ENCODE measurements at regions not wholly inside any gene's neighbourhood (a gene's known extent, or its start where the extent isn't known, plus 50 kb on each side); places are given as distances from the start of the nearest gene placed in this dataset.

DNA sequence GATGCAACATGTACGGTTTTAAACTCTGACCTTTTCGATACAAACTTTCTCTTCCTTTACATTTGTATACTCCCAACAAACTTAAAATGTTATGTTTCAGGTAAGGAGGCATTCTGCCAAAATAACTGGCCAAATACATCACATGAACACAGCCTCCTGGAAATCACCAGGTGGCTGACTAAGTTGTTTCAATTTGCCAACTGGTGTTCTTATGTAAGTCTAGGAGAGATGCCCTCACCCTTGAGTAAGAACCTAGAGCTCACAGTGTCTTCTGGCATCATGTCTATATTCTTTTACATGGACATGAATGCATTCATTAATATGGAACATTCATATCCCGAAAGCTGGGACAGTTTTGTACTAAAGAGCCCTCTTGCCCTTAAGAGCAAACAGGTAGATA is 341.1 kb upstream of the NR2F2 start:
- no peak overlapping the region for H3K27ac ChIP-seq (ENCODE audit: low read depth, low read length)
- H3K36me3 ChIP-seq (ENCODE audit: control insufficient read depth in 2 of 4, insufficient read depth in 4 of 4, low read length in 3 of 4): no peaks in the 10 kb centered on the region
- H3K23me2 ChIP-seq (ENCODE audit: low read depth, low read length): no peaks in the 10 kb centered on the region; the same call in 1 of the 2 replicates
- H2AFZ ChIP-seq (ENCODE audit: low read length): no peak overlapping the region
- H4K91ac ChIP-seq (replicated peaks; ENCODE audit: insufficient read length, low read length): no peak overlapping the region
- no peak overlapping the region for H3K23ac ChIP-seq (ENCODE audit: insufficient read length)
- H3K79me2 ChIP-seq (ENCODE audit: control insufficient read depth in 1 of 2, insufficient read depth in 2 of 2, low read length in 2 of 2): no peaks in the 10 kb centered on the region
- no peak overlapping the region for H2BK20ac ChIP-seq (ENCODE audit: low read length)
- no peaks in the 10 kb centered on the region for H4K20me1 ChIP-seq (replicated peaks in 1 of 2; ENCODE audit: control insufficient read depth in 1 of 2, insufficient read depth in 2 of 2, low read length in 2 of 2)
- no peak overlapping the region for H3K18ac ChIP-seq (ENCODE audit: extremely low read depth, low read length)
- DNase-seq (ENCODE audit: low read depth in 1 of 2, low spot score in 2 of 2) (no peak), FAIRE-seq (no peak)
- H3K9me3 ChIP-seq (ENCODE audit: insufficient read depth in 2 of 2, low read depth in 1 of 2, low read length in 1 of 2): no peaks in the 10 kb centered on the region
- no peak overlapping the region for H2BK12ac ChIP-seq (ENCODE audit: low read depth, low read length)
- no peak overlapping the region for H4K5ac ChIP-seq (ENCODE audit: insufficient read length, low read depth, low read length)
- H3K56ac ChIP-seq (replicated peaks; ENCODE audit: insufficient read length, low read depth, low read length): no peak overlapping the region
- H2BK5ac ChIP-seq (ENCODE audit: low read depth, low read length): no peak overlapping the region
- H2AK5ac ChIP-seq (ENCODE audit: low read depth, low read length): no peak overlapping the region
- H3K4ac ChIP-seq (replicated peaks; ENCODE audit: insufficient read length, low read depth, low read length): no peak overlapping the region
- no peaks in the 10 kb centered on the region for H3K27me3 ChIP-seq (replicated peaks in 1 of 4; ENCODE audit: control insufficient read depth in 3 of 4, extremely low read depth in 1 of 4, insufficient read depth in 3 of 4, low read length in 3 of 4)
- no peaks in the 10 kb centered on the region for H3K79me1 ChIP-seq (ENCODE audit: low read depth, low read length)
- H3K4me2 ChIP-seq (ENCODE audit: insufficient read depth in 1 of 2, low read depth in 2 of 2, low read length in 2 of 2): no peak overlapping the region
- no peak overlapping the region for H3K9ac ChIP-seq (replicated peaks in 1 of 4; ENCODE audit: extremely low read depth in 1 of 4, low read depth in 3 of 4, low read length in 3 of 4)
- 92% methylated on average over 3 of the region's 3 CpGs; no CpG with 5 or more reads in 1 of the 2 experiments for WGBS, 2 experiments (ENCODE audit: extremely low coverage in 1 of 2, insufficient coverage in 1 of 2, insufficient read length in 1 of 2, insufficient replicate concordance in 2 of 2, low coverage in 1 of 2, low lambda C conversion rate in 2 of 2, missing lambda C conversion rate in 1 of 2)
- H3K14ac ChIP-seq (ENCODE audit: insufficient read length): no peak overlapping the region
- no peak overlapping the region for H4K8ac ChIP-seq (ENCODE audit: extremely low read depth, insufficient read depth, low read length)
- ChIA-PET POLR2A (ENCODE audit: partially characterized antibody) (no interaction called here), CTCF (ENCODE audit: partially characterized antibody) (no interaction called here)
- H3K4me1 ChIP-seq (replicated peaks in 1 of 4; ENCODE audit: control insufficient read depth in 3 of 4, insufficient read depth in 4 of 4, low read length in 3 of 4): peaks cover 0 to 7% (median 0%) of the 10 kb centered on the region in 4 experiments; a peak in 2 of 7 replicates
- H3K4me3 ChIP-seq (ENCODE audit: extremely low read depth in 1 of 4, insufficient read depth in 2 of 4, low read depth in 3 of 4, low read length in 4 of 4): no peak overlapping the region
- H2BK120ac ChIP-seq (replicated peaks; ENCODE audit: low read depth, low read length): no peak overlapping the region
- no peak overlapping the region for H2BK15ac ChIP-seq (ENCODE audit: low read length)
- TF ChIP-seq CEBPB (IDR thresholded peaks at IDR 0.05; ENCODE audit: low read depth, low read length) (no peak), PHF8 (conservative IDR thresholded peaks at IDR 0.05; ENCODE audit: low read depth, low read length) (no peak), BCL11A (IDR thresholded peaks at IDR 0.05; ENCODE audit: low read depth in 2 of 2, low read length in 2 of 2) (no peak), SIN3A (conservative IDR thresholded peaks at IDR 0.05 in 1 of 2, IDR thresholded peaks at IDR 0.05 in 1 of 2; ENCODE audit: low read depth in 1 of 2, low read length in 2 of 2) (no peak), SUZ12 (IDR thresholded peaks at IDR 0.05; ENCODE audit: low read length) (no peak), CBX5 (IDR thresholded peaks at IDR 0.05; ENCODE audit: low read depth, low read length) (no peak), RNF2 (IDR thresholded peaks at IDR 0.05; ENCODE audit: borderline replicate concordance, low read depth, low read length, missing control alignments, poor library complexity, severe bottlenecking) (no peak), RBBP5 (IDR thresholded peaks at IDR 0.05; ENCODE audit: borderline replicate concordance, low read depth, low read length) (no peak), POU5F1 (IDR thresholded peaks at IDR 0.05; ENCODE audit: low read depth, low read length) (no peak), BRCA1 (IDR thresholded peaks at IDR 0.05; ENCODE audit: low read depth, low read length) (no peak), POLR2A (IDR thresholded peaks at IDR 0.05; ENCODE audit: control extremely low read depth in 1 of 2, low read depth in 2 of 2, low read length in 2 of 2) (no peak), KDM5A (IDR thresholded peaks at IDR 0.05; ENCODE audit: low read length) (no peak)
- TF ChIP-seq, protein P1, sequence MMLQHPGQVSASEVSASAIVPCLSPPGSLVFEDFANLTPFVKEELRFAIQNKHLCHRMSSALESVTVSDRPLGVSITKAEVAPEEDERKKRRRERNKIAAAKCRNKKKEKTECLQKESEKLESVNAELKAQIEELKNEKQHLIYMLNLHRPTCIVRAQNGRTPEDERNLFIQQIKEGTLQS (IDR thresholded peaks at IDR 0.05; ENCODE audit: insufficient read depth, low read depth, low read length): no peak
- TF ChIP-seq, protein P2, sequence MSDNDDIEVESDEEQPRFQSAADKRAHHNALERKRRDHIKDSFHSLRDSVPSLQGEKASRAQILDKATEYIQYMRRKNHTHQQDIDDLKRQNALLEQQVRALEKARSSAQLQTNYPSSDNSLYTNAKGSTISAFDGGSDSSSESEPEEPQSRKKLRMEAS (IDR thresholded peaks at IDR 0.05): no peak

Measured in H1 (cell line).